NCI-H1417 treated with DMSO at 0.1 percent for 48 hours (cell line): ENCODE measurements at regions not wholly inside any gene's neighbourhood (a gene's known extent, or its start where the extent isn't known, plus 50 kb on each side); places are given as distances from the start of the nearest gene placed in this dataset.
"Not testable (repeated sequence)": the region's sequence is repeated elsewhere in the genome, so short reads cannot be mapped to it uniquely, and the experiment has no call there.

Experiments
- DNase-seq: peaks from one replicate; lab custom pipeline; 2025; lab: John Stamatoyannopoulos, UW

- DNase-seq = no peak
These were observed 227.7 kb upstream of the TMEM260 start for GRCh38 chr14:56351861-56352260.

DNA sequence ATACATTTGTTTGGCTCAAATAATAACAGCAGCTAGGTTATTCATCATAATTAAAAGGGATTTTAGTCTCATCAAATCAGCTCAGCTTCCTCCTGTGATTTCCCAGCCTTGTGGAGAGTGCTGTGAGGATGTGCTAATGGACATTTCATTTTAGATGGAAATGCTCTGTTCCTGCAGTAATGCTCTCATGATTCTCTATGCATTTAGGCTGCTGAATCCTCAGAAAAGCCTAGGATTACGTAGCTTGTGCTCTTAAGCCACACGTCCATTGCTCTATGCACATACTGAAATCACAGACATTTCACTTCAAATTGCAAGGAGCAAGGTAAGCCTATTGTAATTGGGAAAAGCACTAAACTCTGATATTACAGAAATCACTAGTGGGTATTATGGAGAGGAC is 226.6 kb upstream of the TMEM260 start:
- DNase-seq = no peak

- no peak for DNase-seq
These were observed 222.2 kb upstream of the TMEM260 start for GRCh38 chr14:56357428-56357827.

- DNase-seq = no peak
These were observed 221.3 kb upstream of the TMEM260 start for GRCh38 chr14:56358275-56358674.

- DNase-seq = no peak
These were observed 220.6 kb upstream of the TMEM260 start for GRCh38 chr14:56358851-56359614.

GRCh38 chr14:56365663-56366062 is 213.9 kb upstream of the TMEM260 start:
- DNase-seq = not testable (repeated sequence)

DNA sequence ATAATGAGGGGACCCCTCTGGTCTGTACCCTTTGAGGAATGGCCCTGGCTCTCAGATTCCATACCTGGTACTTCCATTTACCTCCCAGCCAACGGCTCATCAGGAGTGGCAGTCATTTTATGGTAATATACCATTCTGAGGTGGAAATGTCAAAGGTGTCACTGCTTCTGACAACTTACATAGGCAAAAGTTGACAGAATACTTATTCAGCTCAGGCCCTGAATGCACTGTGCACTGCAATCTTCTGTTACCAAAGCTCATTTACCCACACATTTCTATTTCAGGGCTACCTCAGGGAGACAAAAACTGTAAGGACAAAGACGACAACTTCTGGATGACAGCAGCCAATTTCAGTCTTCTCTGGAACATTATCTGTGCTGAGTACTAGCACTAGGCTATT is 212.2 kb upstream of the TMEM260 start:
- DNase-seq = no peak

- no peak for DNase-seq
These were observed 207.9 kb upstream of the TMEM260 start for GRCh38 chr14:56371737-56372136.

- no peak for DNase-seq
These were observed 205.2 kb upstream of the TMEM260 start for GRCh38 chr14:56374421-56374820.

DNA sequence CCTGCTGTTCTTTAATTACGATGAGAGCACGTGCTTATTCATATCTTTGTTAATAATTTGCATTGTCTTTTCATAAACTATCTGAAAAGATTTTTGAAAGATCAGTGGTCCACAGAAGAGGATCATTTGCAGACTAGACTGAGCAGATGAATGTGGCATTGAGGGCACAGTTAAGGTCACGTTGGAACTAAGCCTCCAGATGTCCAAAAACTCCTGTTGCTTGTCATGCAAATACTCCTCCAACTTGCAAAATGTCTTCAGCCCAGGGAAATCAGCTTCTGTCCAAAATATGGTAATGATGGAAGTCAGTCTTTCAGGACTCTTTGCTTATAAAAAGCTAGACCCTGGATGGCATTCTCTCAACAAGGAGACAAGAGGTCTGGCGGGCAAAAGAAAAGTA is 201.6 kb upstream of the TMEM260 start:
- DNase-seq = no peak

- DNase-seq = no peak
These were observed 201.1 kb upstream of the TMEM260 start for GRCh38 chr14:56378475-56378877.

- DNase-seq = no peak
These were observed 199.6 kb upstream of the TMEM260 start for GRCh38 chr14:56379956-56380355.

DNA sequence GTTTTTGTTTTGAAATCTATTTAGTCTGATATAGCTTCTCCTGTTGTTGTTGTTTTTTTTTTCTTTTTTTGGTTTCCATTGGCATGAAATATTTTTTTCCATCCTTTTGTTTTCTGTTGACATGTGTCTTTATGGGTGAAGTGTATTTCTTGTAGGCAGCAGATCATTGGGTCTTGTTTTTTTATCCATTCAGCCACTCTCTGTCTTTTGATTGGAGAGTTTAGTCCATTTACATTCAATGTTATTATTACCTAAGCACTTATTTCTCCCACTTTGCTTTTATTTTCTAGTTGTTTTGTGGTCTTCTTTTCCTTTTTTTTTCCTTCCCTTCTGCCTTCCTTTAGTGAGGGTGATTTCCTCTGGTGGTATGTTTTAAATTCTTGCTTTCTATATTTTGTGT is 193.6 kb upstream of the TMEM260 start:
- DNase-seq = no peak

DNA sequence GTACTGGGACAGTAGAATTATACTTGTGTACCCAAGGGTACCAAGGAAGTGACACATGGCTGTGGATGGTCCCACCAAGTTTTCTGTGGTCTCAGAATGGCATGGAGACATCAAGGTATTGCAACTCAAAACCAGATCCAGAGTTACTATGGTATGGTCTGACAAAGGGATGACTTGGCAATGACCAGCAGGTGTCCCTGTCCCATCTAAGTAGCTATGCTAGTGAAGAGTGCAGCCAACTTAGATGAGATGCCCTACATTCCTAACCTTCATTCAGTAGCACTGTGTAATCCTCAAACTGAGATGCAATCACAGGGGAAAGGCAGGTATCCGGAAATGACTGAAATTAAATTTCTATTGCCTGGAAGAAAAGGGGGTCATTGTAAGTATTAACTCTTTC is 188.7 kb upstream of the TMEM260 start:
- DNase-seq = no peak

- no peak for DNase-seq
These were observed 184.6 kb upstream of the TMEM260 start for GRCh38 chr14:56394826-56395530.

- DNase-seq = no peak
These were observed 179.3 kb upstream of the TMEM260 start for GRCh38 chr14:56400109-56400825.

- no peak for DNase-seq
These were observed 166.8 kb upstream of the TMEM260 start for GRCh38 chr14:56412468-56413434.

DNA sequence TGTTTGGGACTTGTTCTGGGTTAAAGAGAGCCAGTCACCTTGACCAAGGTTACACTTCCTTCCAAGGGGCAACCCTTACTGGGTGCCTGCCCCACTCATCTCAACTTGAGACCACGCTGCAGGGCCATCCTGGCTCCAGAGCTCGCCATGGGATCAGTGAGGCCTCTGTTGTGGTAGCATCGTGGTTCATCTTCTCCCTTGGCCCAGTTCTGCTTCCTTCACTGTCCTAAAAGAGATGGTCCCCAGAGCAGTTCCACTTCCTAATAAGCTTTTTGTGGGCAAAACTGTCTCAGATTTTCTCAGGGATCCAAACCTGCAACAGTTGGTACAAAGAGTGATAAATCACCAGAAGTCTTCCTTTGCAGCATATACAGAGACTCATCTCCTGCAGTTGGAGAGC is 165.9 kb upstream of the TMEM260 start:
- no peak for DNase-seq

DNA sequence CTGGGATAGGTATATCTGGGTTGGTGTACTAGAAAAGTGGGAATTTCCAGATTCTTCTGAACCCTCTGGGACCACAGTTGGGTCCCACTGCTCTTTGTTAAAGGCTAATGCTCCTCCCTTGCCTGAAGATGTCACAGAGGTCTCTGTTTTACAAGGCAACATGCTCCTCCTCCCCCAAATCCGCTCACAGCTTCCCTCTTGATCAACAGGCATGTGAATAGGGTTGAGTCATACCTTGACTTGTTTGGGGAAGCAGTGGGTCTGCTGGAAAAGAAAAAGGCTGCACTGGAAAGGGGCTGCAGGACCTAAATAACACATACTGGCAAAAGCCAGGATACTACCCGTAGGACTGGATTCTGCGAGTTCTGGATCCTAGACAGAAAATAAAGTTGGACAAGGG is 165.4 kb upstream of the TMEM260 start:
- no peak for DNase-seq

DNA sequence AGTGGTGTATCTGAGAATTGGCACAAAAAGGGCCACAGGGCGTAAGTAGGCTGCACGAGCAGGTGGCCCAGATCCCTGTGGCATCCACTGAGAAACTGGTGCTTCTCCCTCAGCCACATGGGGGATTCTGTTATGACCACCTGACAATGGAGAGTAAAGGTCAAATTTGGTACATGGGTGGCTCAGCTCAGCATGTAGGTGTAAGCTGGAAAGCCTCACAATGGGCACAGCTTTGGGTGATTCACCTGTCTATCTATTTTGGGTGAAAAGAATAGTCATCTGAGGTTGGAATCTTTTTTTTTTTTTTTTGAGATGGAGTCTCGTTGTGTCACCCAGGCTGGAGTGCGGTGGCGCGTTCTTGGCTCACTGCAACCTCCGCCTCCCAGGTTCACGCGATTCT is 163.4 kb upstream of the TMEM260 start:
- DNase-seq = no peak

GRCh38 chr14:56417173-56417572 is 162.4 kb upstream of the TMEM260 start:
- DNase-seq = no peak

DNA sequence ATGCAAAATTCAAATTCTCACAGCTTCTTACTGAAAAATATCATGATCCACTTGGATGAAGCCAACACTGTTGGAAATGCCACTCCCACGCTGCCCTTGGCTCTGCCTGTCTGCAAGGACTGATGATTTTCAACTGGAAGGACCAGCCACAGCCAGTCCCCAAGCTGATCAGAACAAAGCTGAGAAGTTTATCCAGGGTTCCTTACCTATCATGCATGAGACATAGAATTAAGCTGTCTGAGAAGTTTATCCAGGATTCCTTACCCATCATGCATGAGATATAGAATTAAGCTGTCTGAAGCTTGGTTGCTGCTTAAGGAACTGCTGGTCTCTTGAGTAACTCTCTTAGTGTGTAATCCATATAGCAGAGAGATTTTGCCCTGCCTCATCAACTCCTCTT is 159.8 kb upstream of the TMEM260 start:
- DNase-seq = no peak
